SJSA1 (cell line): ENCODE measurements at regions not wholly inside any gene's neighbourhood (a gene's known extent, or its start where the extent isn't known, plus 50 kb on each side); places are given as distances from the start of the nearest gene placed in this dataset.
A peak's percentile ranks its signal among the peaks of the same experiment; 100 is the strongest.

ENCODE experiments used
- DNase-seq, 2 experiments: peaks; one replicate each; pipeline ENCODE4 v3.0.0-alpha.2; 2015 to 2020; ENCODE audit warnings: low spot score in 2 of 2, low read depth in 1 of 2
- H3K27ac ChIP-seq: fragments of 250-450 bp; sonication (Bioruptor Pico); 2 replicates; pipeline ENCODE4 v1.5.1; 2020; ENCODE audit warnings: mild to moderate bottlenecking, moderate library complexity
- H3K27me3 ChIP-seq: fragments of 250-450 bp; sonication (Bioruptor Pico); replicated peaks from 2 replicates; pipeline ENCODE4 v1.5.1; 2020; ENCODE audit warnings: mild to moderate bottlenecking, moderate library complexity
- H3K36me3 ChIP-seq: fragments of 250-450 bp; sonication (Bioruptor Pico); 2 replicates; pipeline ENCODE4 v1.5.1; 2020; ENCODE audit warnings: mild to moderate bottlenecking
- H3K4me1 ChIP-seq: fragments of 250-450 bp; sonication (Bioruptor Pico); replicated peaks from 2 replicates; pipeline ENCODE4 v1.6.1; 2021; ENCODE audit warnings: mild to moderate bottlenecking
- H3K4me3 ChIP-seq: fragments of 250-450 bp; sonication (Bioruptor Pico); 2 replicates; pipeline ENCODE4 v1.5.1; 2020; ENCODE audit warnings: mild to moderate bottlenecking
- H3K9me3 ChIP-seq: fragments of 250-450 bp; sonication (Bioruptor Pico); replicated peaks from 2 replicates; pipeline ENCODE4 v1.5.1; 2020; ENCODE audit warnings: mild to moderate bottlenecking

GRCh38 chr3:8215821-8216220 lies 285.8 kb upstream of the LMCD1 start:
- no peak for DNase-seq
- Histone ChIP-seq H3K4me1 (no peaks in the 10 kb centered on the region), H3K27me3 (no peaks in the 10 kb centered on the region), H3K36me3 (no peaks in the 10 kb centered on the region), H3K27ac (no peak overlapping the region), H3K4me3 (no peak overlapping the region), H3K9me3 (no peaks in the 10 kb centered on the region)

- Histone ChIP-seq H3K36me3 (no peaks in the 10 kb centered on the region), H3K4me3 (no peak overlapping the region), H3K27ac (no peak overlapping the region), H3K27me3 (no peaks in the 10 kb centered on the region), H3K9me3 (no peaks in the 10 kb centered on the region), H3K4me1 (no peaks in the 10 kb centered on the region)
- DNase-seq: no peak
Measured at GRCh38 chr3:8218353-8218940, 283.2 kb upstream of the LMCD1 start.

- Histone ChIP-seq H3K27me3 (no peaks in the 10 kb centered on the region), H3K9me3 (no peaks in the 10 kb centered on the region), H3K4me1 (no peaks in the 10 kb centered on the region), H3K36me3 (no peaks in the 10 kb centered on the region), H3K4me3 (no peak overlapping the region), H3K27ac (no peak overlapping the region)
- DNase-seq: no peak
Measured at GRCh38 chr3:8220291-8220690, 281.3 kb upstream of the LMCD1 start.

GRCh38 chr3:8223766-8224165 lies 277.9 kb upstream of the LMCD1 start:
- DNase-seq: no peak
- Histone ChIP-seq H3K36me3 (no peaks in the 10 kb centered on the region), H3K27ac (no peak overlapping the region), H3K4me1 (no peaks in the 10 kb centered on the region), H3K27me3 (no peaks in the 10 kb centered on the region), H3K4me3 (no peak overlapping the region), H3K9me3 (no peaks in the 10 kb centered on the region)

- Histone ChIP-seq H3K36me3 (no peaks in the 10 kb centered on the region), H3K27me3 (no peaks in the 10 kb centered on the region), H3K4me1 (no peaks in the 10 kb centered on the region), H3K27ac (no peak overlapping the region), H3K4me3 (no peak overlapping the region), H3K9me3 (no peaks in the 10 kb centered on the region)
- no peak for DNase-seq
Measured at GRCh38 chr3:8224941-8225340, 276.7 kb upstream of the LMCD1 start.

GRCh38 chr3:8233938-8234337 lies 267.7 kb upstream of the LMCD1 start:
- Histone ChIP-seq H3K27ac (no peak overlapping the region), H3K27me3 (no peaks in the 10 kb centered on the region), H3K4me3 (no peak overlapping the region), H3K36me3 (no peaks in the 10 kb centered on the region), H3K9me3 (no peaks in the 10 kb centered on the region), H3K4me1 (no peaks in the 10 kb centered on the region)
- DNase-seq: no peak

- H3K4me3 ChIP-seq: no peak overlapping the region
Measured at GRCh38 chr3:8236264-8236663, 265.4 kb upstream of the LMCD1 start.

GRCh38 chr3:8237893-8238292 lies 263.7 kb upstream of the LMCD1 start:
- no peak for DNase-seq
- no peaks in the 10 kb centered on the region for H3K36me3 ChIP-seq
- no peak overlapping the region for H3K27ac ChIP-seq
- H3K4me3 ChIP-seq: no peak overlapping the region
- H3K27me3 ChIP-seq: no peaks in the 10 kb centered on the region
- H3K4me1 ChIP-seq: no peaks in the 10 kb centered on the region
- H3K9me3 ChIP-seq: no peaks in the 10 kb centered on the region

More at GRCh38 chr3:8236264-8236663, 265.4 kb upstream of the LMCD1 start:
- Histone ChIP-seq H3K27ac (no peak overlapping the region), H3K27me3 (no peaks in the 10 kb centered on the region), H3K36me3 (no peaks in the 10 kb centered on the region), H3K4me1 (no peaks in the 10 kb centered on the region), H3K9me3 (no peaks in the 10 kb centered on the region)
- DNase-seq: no peak

- no peaks in the 10 kb centered on the region for H3K9me3 ChIP-seq
- H3K36me3 ChIP-seq: no peaks in the 10 kb centered on the region
- no peaks in the 10 kb centered on the region for H3K27me3 ChIP-seq
- H3K4me3 ChIP-seq: no peak overlapping the region
- H3K4me1 ChIP-seq: no peaks in the 10 kb centered on the region
- no peak overlapping the region for H3K27ac ChIP-seq
- DNase-seq: no peak
Measured at GRCh38 chr3:8238432-8238831, 263.2 kb upstream of the LMCD1 start.

- Histone ChIP-seq H3K27ac (no peak overlapping the region), H3K27me3 (no peaks in the 10 kb centered on the region), H3K4me1 (no peaks in the 10 kb centered on the region), H3K36me3 (no peaks in the 10 kb centered on the region), H3K9me3 (no peaks in the 10 kb centered on the region), H3K4me3 (no peak overlapping the region)
- no peak for DNase-seq
Measured at GRCh38 chr3:8239095-8239494, 262.5 kb upstream of the LMCD1 start.

GRCh38 chr3:8239718-8240695 lies 261.6 kb upstream of the LMCD1 start:
- Histone ChIP-seq H3K27me3 (no peaks in the 10 kb centered on the region), H3K36me3 (no peaks in the 10 kb centered on the region), H3K4me1 (no peaks in the 10 kb centered on the region), H3K4me3 (no peak overlapping the region), H3K9me3 (no peaks in the 10 kb centered on the region), H3K27ac (no peak overlapping the region)
- DNase-seq: peak in 1 of 2 experiments; percentile 4

GRCh38 chr3:8246070-8246469 lies 255.6 kb upstream of the LMCD1 start:
- no peak for DNase-seq
- H3K4me1 ChIP-seq: no peaks in the 10 kb centered on the region
- no peaks in the 10 kb centered on the region for H3K9me3 ChIP-seq
- no peak overlapping the region for H3K4me3 ChIP-seq
- H3K27ac ChIP-seq: no peak overlapping the region
- H3K27me3 ChIP-seq: no peaks in the 10 kb centered on the region
- no peaks in the 10 kb centered on the region for H3K36me3 ChIP-seq

- H3K9me3 ChIP-seq: no peaks in the 10 kb centered on the region
- H3K4me3 ChIP-seq: no peak overlapping the region
- no peaks in the 10 kb centered on the region for H3K27me3 ChIP-seq
- no peak overlapping the region for H3K27ac ChIP-seq
- no peaks in the 10 kb centered on the region for H3K36me3 ChIP-seq
- no peaks in the 10 kb centered on the region for H3K4me1 ChIP-seq
- DNase-seq: no peak
Measured at GRCh38 chr3:8253201-8253600, 248.4 kb upstream of the LMCD1 start.

- Histone ChIP-seq H3K4me1 (no peaks in the 10 kb centered on the region), H3K4me3 (no peak overlapping the region), H3K9me3 (no peaks in the 10 kb centered on the region), H3K36me3 (no peaks in the 10 kb centered on the region), H3K27ac (no peak overlapping the region), H3K27me3 (no peaks in the 10 kb centered on the region)
- DNase-seq: no peak
Measured at GRCh38 chr3:8254489-8254888, 247.1 kb upstream of the LMCD1 start.
